Kidney (tissue), 13 donors: ENCODE measurements at regions not wholly inside any gene's neighbourhood (a gene's known extent, or its start where the extent isn't known, plus 50 kb on each side); places are given as distances from the start of the nearest gene placed in this dataset.
A peak's percentile ranks its signal among the peaks of the same experiment; 100 is the strongest.

Experiments
- DNase-seq, 5 donors: peaks; one replicate each; pipeline ENCODE4 v3.0.0-alpha.2; 2013 to 2020
- FAIRE-seq: peaks from 2 replicates; lab custom pipeline; 2012; peaks lifted over from hg19 to GRCh38; lab: Jason Lieb, UNC
- H3K27ac ChIP-seq, 2 donors: one replicate each; pipeline ENCODE4 v1.7.0; 2013; ENCODE audit warnings: low read depth in 2 of 2, low read length in 2 of 2, inconsistent platforms in 1 of 2
- H3K27me3 ChIP-seq: one replicate; pipeline ENCODE4 v1.7.1; 2013; ENCODE audit warnings: low read length, inconsistent platforms; ENCODE audit not compliant: control insufficient read depth, insufficient read depth
- H3K36me3 ChIP-seq, 3 donors: one replicate each; pipeline versions ENCODE4 v1.7.0 to v1.7.1; 2013; ENCODE audit warnings: low read length in 3 of 3, control low read depth in 1 of 3, inconsistent platforms in 1 of 3; ENCODE audit not compliant: insufficient read depth in 3 of 3, control insufficient read depth in 2 of 3
- H3K4me1 ChIP-seq, 3 donors: one replicate each; pipeline versions ENCODE4 v1.7.0 to v1.7.1; 2013; ENCODE audit warnings: low read length in 3 of 3, inconsistent platforms in 1 of 3, low read depth in 1 of 3; ENCODE audit not compliant: control insufficient read depth in 2 of 3, insufficient read depth in 2 of 3
- H3K4me3 ChIP-seq, 3 donors: one replicate each; pipeline versions ENCODE4 v1.7.0 to v1.8.1; 2013; ENCODE audit warnings: low read length in 3 of 3, control low read depth in 1 of 3, inconsistent platforms in 1 of 3
- H3K9ac ChIP-seq, 3 donors: one replicate each; pipeline versions ENCODE4 v1.7.0 to v1.7.1; 2013; ENCODE audit warnings: low read length in 3 of 3, control low read depth in 1 of 3, inconsistent platforms in 1 of 3
- H3K9me3 ChIP-seq, 3 donors: one replicate each; pipeline versions ENCODE4 v1.7.0 to v1.7.1; 2013; ENCODE audit warnings: low read length in 3 of 3, control low read depth in 1 of 3, inconsistent platforms in 1 of 3; ENCODE audit not compliant: control insufficient read depth in 2 of 3, insufficient read depth in 1 of 3
- CTCF ChIP-seq: IDR thresholded peaks from 3 replicates; pipeline ENCODE4 v1.5.1; 2012; ENCODE audit warnings: mild to moderate bottlenecking, moderate library complexity, borderline replicate concordance; ENCODE audit not compliant: insufficient read depth; ENCODE audit errors: extremely low read depth
- intact Hi-C: fragments of 100-400 bp; cut with DNase I; formaldehyde crosslinking; loops from one replicate; pipeline ENCODE4 v1.11.1; 2022
- donor health status: control.
- donor health status: control.
- donor health status: control.
- donor health status: control.
- donor health status: control.
- donor health status: DM: yes; HTN: yes; CAD: no.
- donor health status: Normal renal cell carcinoma (clear cell type).

GRCh38 chr4:53847965-53848364 lies 216.4 kb downstream of the CHIC2 start:
- Histone ChIP-seq H3K27me3 (no peaks in the 10 kb centered on the region), H3K27ac (no peak overlapping the region), H3K36me3 (no peaks in the 10 kb centered on the region), H3K4me1 (peaks cover 0 to 2% (median 0%) of the 10 kb centered on the region in 3 donors), H3K4me3 (no peak overlapping the region), H3K9me3 (no peaks in the 10 kb centered on the region), H3K9ac (no peak overlapping the region)
- FAIRE-seq (peak; percentile 21), DNase-seq (peak in 2 of 5 donors; percentile 28 to 51)
- TF ChIP-seq CTCF, result no peak
- intact Hi-C loops, result no loop called here

- intact Hi-C loops, result no loop called here
- peak in 3 of 5 donors; percentile 46 to 78 (median 68) for DNase-seq
- H3K27ac ChIP-seq, result no peak overlapping the region
- peaks cover 0 to 2% (median 0%) of the 10 kb centered on the region in 3 donors for H3K4me1 ChIP-seq
- H3K9me3 ChIP-seq, result no peaks in the 10 kb centered on the region
- no peak overlapping the region for H3K4me3 ChIP-seq
- TF ChIP-seq CTCF, result no peak
- no peak for FAIRE-seq
- no peaks in the 10 kb centered on the region for H3K36me3 ChIP-seq
- no peak overlapping the region for H3K9ac ChIP-seq
- H3K27me3 ChIP-seq, result no peaks in the 10 kb centered on the region
These were observed 219.9 kb downstream of the CHIC2 start for GRCh38 chr4:53844551-53844950.

GRCh38 chr4:53844133-53844532 lies 220.3 kb downstream of the CHIC2 start:
- intact Hi-C loops, result no loop called here
- Histone ChIP-seq H3K4me3 (no peak overlapping the region), H3K9ac (no peak overlapping the region), H3K36me3 (no peaks in the 10 kb centered on the region), H3K27ac (no peak overlapping the region), H3K4me1 (peaks cover 0 to 2% (median 0%) of the 10 kb centered on the region in 3 donors), H3K9me3 (no peaks in the 10 kb centered on the region), H3K27me3 (no peaks in the 10 kb centered on the region)
- TF ChIP-seq CTCF, result no peak
- FAIRE-seq (no peak), DNase-seq (peak in 2 of 5 donors; percentile 54 to 63)

- no peak overlapping the region for H3K27ac ChIP-seq
- no peaks in the 10 kb centered on the region for H3K27me3 ChIP-seq
- no peak for TF ChIP-seq CTCF
- no peak for DNase-seq
- intact Hi-C loops, result no loop called here
- H3K9me3 ChIP-seq, result no peaks in the 10 kb centered on the region
- FAIRE-seq, result no peak
- H3K36me3 ChIP-seq, result no peaks in the 10 kb centered on the region
- H3K4me3 ChIP-seq, result no peak overlapping the region
- no peak overlapping the region for H3K9ac ChIP-seq
- H3K4me1 ChIP-seq, result no peaks in the 10 kb centered on the region
These were observed 222.7 kb downstream of the CHIC2 start for GRCh38 chr4:53841711-53842110.
